A673 (cell line): ENCODE measurements at regions not wholly inside any gene's neighbourhood (a gene's known extent, or its start where the extent isn't known, plus 50 kb on each side); places are given as distances from the start of the nearest gene placed in this dataset.

Experiments used
- BruUV-seq: library from RNA; stranded (reverse); fragments of 400-500 nt; replicated peaks from 2 replicates; lab custom pipeline; 2021; lab: Mats Ljungman, UMichigan
- CTCF ChIA-PET: fragments of 300-600 bp; sonication (Branson Sonifier 250); formaldehyde crosslinking; loops from one replicate; lab custom pipeline; 2022; ENCODE audit warnings: antibody characterized with exemption; lab: Charles Lee
- POLR2A ChIA-PET: fragments of 300-600 bp; sonication (Branson Sonifier 250); formaldehyde crosslinking; loops from one replicate; lab custom pipeline; 2022; ENCODE audit warnings: antibody characterized with exemption; ENCODE audit not compliant: low non-redundant PET; lab: Charles Lee
- DNase-seq: peaks from one replicate; pipeline ENCODE4 v3.0.0-alpha.2; 2015; ENCODE audit warnings: low spot score
- H3K27ac ChIP-seq: fragments of 200-600 bp; sonication (generic); 2 replicates; pipeline ENCODE4 v1.5.1; 2016; ENCODE audit warnings: mixed run types, low read depth, mild to moderate bottlenecking, mixed read lengths, antibody characterized with exemption, low read length; ENCODE audit not compliant: poor library complexity, severe bottlenecking
- H3K27me3 ChIP-seq: fragments of 200-600 bp; sonication (generic); replicated peaks from 2 replicates; pipeline ENCODE4 v1.6.1; 2017; ENCODE audit warnings: mixed run types, low read depth, mild to moderate bottlenecking, mixed read lengths, antibody characterized with exemption, low read length; ENCODE audit not compliant: insufficient read depth, poor library complexity
- H3K36me3 ChIP-seq: fragments of 200-600 bp; sonication (generic); 2 replicates; pipeline ENCODE4 v1.6.1; 2016; ENCODE audit warnings: mixed run types, mild to moderate bottlenecking, mixed read lengths, antibody characterized with exemption, low read length; ENCODE audit not compliant: insufficient read depth, poor library complexity, severe bottlenecking
- H3K4me1 ChIP-seq: fragments of 200-600 bp; sonication (generic); 2 replicates; pipeline ENCODE4 v1.6.1; 2017; ENCODE audit warnings: mixed run types, mild to moderate bottlenecking, mixed read lengths, antibody characterized with exemption, low read length; ENCODE audit not compliant: insufficient read depth, poor library complexity, severe bottlenecking
- H3K4me3 ChIP-seq: fragments of 200-600 bp; sonication (generic); 2 replicates; pipeline ENCODE4 v1.5.1; 2016; ENCODE audit warnings: low read depth, mixed run types, mild to moderate bottlenecking, mixed read lengths, low read length; ENCODE audit not compliant: poor library complexity, severe bottlenecking
- H3K9me3 ChIP-seq: fragments of 200-600 bp; sonication (generic); 2 replicates; pipeline ENCODE4 v1.6.1; 2016; ENCODE audit warnings: mixed run types, low read depth, mild to moderate bottlenecking, mixed read lengths, antibody characterized with exemption, low read length; ENCODE audit not compliant: poor library complexity, severe bottlenecking
- EZH2 ChIP-seq: fragments of 200-600 bp; sonication (generic); IDR thresholded peaks from 2 replicates; pipeline ENCODE4 v1.6.1; 2017; ENCODE audit warnings: borderline replicate concordance, low read depth, mild to moderate bottlenecking, mixed read lengths, antibody characterized with exemption, low read length; ENCODE audit not compliant: poor library complexity, severe bottlenecking
- intact Hi-C: fragments of 100-400 bp; cut with micrococcal nuclease; formaldehyde crosslinking; loops from one replicate; pipeline ENCODE4 v1.10.0; 2022; ENCODE audit not compliant: unreplicated experiment
- TF ChIP-seq, protein P1 (sequence below): fragments of 300-800, 200-600 bp; sonication (generic); conservative IDR thresholded peaks from 2 replicates; pipeline ENCODE4 v1.5.1; 2017; ENCODE audit warnings: low read depth, mild to moderate bottlenecking, antibody characterized with exemption, low read length, moderate library complexity, mixed read lengths

DNA sequence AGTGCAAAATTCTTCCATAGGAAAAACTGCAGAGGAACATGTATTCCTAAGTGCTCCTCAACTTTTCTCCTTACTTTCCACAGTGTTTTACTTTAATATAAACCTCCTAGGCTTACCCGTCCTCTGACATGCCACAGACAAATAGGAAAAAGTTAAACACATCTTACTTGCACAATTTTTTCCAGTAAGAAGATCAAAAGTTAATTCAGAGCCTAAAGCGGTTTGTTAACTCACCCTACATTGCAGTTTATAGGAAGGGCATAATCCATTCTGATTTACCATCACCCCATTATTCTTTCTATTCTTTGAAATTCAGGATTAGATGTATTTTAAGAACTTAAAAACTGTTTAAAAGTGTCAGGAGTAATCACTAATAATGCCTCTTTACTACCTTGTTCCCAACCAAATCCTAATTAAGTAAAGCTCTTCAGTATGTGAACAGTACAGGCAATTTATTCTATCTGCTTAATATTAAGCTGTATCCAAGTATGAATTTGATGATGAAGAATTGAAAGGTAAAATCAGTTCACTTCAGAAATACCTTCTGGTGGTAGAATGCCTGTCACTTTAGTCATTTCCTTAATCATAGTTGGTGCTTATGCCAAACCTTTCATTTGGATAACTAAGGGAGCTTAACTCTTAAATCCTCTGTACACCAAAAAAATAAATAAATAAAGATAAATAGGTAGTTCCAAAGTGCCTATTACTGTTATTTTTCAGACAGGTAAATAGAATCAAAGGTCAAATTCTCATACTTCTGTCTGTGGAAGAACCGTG is 292.0 kb downstream of the ALDH8A1 start:
- Histone ChIP-seq H3K4me1 (peaks cover 3% of the 10 kb centered on the region), H3K9me3 (no peaks in the 10 kb centered on the region), H3K4me3 (no peak overlapping the region), H3K27ac (no peak overlapping the region), H3K36me3 (no peaks in the 10 kb centered on the region), H3K27me3 (no peaks in the 10 kb centered on the region)
- CTCF ChIA-PET: interaction anchor here (0.6 kb wide), 1 partner anchor 32 kb away, joined by 3 read pairs; no protein-coding TSS in a partner anchor
- no peak for DNase-seq
- TF ChIP-seq, protein P1, sequence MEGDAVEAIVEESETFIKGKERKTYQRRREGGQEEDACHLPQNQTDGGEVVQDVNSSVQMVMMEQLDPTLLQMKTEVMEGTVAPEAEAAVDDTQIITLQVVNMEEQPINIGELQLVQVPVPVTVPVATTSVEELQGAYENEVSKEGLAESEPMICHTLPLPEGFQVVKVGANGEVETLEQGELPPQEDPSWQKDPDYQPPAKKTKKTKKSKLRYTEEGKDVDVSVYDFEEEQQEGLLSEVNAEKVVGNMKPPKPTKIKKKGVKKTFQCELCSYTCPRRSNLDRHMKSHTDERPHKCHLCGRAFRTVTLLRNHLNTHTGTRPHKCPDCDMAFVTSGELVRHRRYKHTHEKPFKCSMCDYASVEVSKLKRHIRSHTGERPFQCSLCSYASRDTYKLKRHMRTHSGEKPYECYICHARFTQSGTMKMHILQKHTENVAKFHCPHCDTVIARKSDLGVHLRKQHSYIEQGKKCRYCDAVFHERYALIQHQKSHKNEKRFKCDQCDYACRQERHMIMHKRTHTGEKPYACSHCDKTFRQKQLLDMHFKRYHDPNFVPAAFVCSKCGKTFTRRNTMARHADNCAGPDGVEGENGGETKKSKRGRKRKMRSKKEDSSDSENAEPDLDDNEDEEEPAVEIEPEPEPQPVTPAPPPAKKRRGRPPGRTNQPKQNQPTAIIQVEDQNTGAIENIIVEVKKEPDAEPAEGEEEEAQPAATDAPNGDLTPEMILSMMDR: no peak
- TF ChIP-seq EZH2: no peak
- intact Hi-C loops: no loop called here
- POLR2A ChIA-PET: no interaction called here
- BruUV-seq: no TSS peak

DNA sequence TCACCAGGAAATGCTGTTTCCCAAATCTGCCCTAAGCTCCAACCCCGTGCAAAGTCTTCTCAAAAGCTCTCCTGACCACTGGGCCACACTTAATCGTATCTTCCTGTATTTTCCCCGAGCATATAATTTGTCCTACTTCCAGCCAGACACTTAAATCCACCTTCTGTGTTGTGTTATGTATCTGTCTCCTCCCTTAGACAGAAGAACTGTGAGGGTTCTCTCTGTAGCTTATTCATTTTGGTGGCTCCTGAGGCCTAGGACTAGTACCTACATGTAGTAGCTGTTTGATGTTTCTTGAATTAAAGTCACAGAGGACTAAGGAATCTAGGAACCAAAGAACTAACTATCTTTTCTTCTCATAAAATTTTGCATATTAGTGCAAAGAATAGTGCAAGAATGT is 292.6 kb downstream of the ALDH8A1 start:
- intact Hi-C loops: no loop called here
- Histone ChIP-seq H3K27me3 (no peaks in the 10 kb centered on the region), H3K4me1 (peaks cover 2% of the 10 kb centered on the region), H3K4me3 (no peak overlapping the region), H3K27ac (no peak overlapping the region), H3K36me3 (no peaks in the 10 kb centered on the region), H3K9me3 (no peaks in the 10 kb centered on the region)
- BruUV-seq: no TSS peak
- no peak for DNase-seq
- POLR2A ChIA-PET: no interaction called here
- no peak for TF ChIP-seq EZH2
- TF ChIP-seq, protein P1: no peak
- CTCF ChIA-PET: no interaction called here

DNA sequence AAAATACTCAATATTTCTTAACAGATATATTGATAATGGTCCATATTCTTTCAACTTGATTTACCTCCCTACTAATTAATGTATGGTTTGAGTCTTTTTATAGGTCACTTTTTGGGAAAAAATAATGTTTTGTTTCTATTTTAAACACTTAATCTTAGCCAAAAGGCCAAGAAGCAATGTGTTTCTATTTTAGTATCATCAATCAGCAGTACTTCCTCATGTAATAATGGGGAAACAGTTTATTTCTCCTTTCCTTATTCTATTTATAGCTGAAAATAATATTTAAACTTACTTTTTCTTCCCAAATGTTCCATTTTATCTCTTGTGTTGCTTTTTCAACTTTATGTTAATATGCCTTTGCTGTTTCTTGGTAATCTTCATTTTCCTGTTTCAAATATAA is 295.1 kb downstream of the ALDH8A1 start:
- POLR2A ChIA-PET: no interaction called here
- Histone ChIP-seq H3K4me3 (no peak overlapping the region), H3K4me1 (no peaks in the 10 kb centered on the region), H3K9me3 (no peaks in the 10 kb centered on the region), H3K27ac (no peak overlapping the region), H3K27me3 (no peaks in the 10 kb centered on the region), H3K36me3 (no peaks in the 10 kb centered on the region)
- CTCF ChIA-PET: no interaction called here
- intact Hi-C loops: no loop called here
- no TSS peak for BruUV-seq
- no peak for DNase-seq
- TF ChIP-seq EZH2: no peak
- TF ChIP-seq, protein P1: no peak
